WERI-Rb-1 (cell line): ENCODE measurements at regions not wholly inside any gene's neighbourhood (a gene's known extent, or its start where the extent isn't known, plus 50 kb on each side); places are given as distances from the start of the nearest gene placed in this dataset.

Experiments
- DNase-seq: peaks from one replicate; pipeline ENCODE4 v3.0.0-alpha.2; 2020
- H3K27ac ChIP-seq: fragments of 250-450 bp; sonication (Bioruptor Pico); 2 replicates; pipeline ENCODE4 v1.5.1; 2020; ENCODE audit warnings: mild to moderate bottlenecking, moderate library complexity
- H3K27me3 ChIP-seq: fragments of 250-450 bp; sonication (Bioruptor Pico); 2 replicates; pipeline ENCODE4 v1.5.1; 2021; ENCODE audit warnings: mild to moderate bottlenecking, low read depth, moderate library complexity; ENCODE audit not compliant: insufficient read depth, severe bottlenecking
- H3K36me3 ChIP-seq: fragments of 250-450 bp; sonication (Bioruptor Pico); 2 replicates; pipeline ENCODE4 v1.5.1; 2020; ENCODE audit warnings: mild to moderate bottlenecking, moderate library complexity
- H3K4me3 ChIP-seq: 2 replicates; pipeline ENCODE4 v1.5.1; 2011; ENCODE audit warnings: low read depth, mild to moderate bottlenecking, control low read depth, low read length
- H3K9me3 ChIP-seq: fragments of 250-450 bp; sonication (Bioruptor Pico); 2 replicates; pipeline ENCODE4 v1.5.1; 2021; ENCODE audit warnings: mild to moderate bottlenecking, moderate library complexity; ENCODE audit not compliant: severe bottlenecking
- TF ChIP-seq, protein P1 (sequence below): IDR thresholded peaks from 2 replicates; pipeline ENCODE4 v1.5.1; 2011; ENCODE audit warnings: low read depth, mild to moderate bottlenecking, control low read depth, inconsistent platforms, low read length

DNA sequence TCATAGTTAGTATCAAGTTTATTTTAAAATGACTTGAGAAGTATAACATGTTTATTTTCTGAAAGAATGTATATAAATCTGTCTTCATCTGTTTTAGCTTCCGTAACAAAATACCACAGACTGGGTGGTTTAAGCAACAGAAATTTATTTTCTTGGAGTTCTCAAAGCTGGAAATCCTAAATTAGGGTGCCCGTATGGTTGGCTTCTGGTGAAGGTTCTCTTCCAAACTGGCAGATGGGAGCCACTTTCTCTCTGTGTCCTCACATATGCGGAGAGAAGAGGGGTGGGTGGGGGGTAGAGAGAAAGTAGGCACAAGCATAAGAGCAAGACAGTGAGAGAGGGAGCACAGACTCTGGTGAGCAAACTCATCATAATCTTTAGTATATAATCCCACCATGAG is 142.3 kb downstream of the ZIC1 start:
- no peaks in the 10 kb centered on the region for H3K36me3 ChIP-seq
- H3K4me3 ChIP-seq: no peak overlapping the region
- TF ChIP-seq, protein P1, sequence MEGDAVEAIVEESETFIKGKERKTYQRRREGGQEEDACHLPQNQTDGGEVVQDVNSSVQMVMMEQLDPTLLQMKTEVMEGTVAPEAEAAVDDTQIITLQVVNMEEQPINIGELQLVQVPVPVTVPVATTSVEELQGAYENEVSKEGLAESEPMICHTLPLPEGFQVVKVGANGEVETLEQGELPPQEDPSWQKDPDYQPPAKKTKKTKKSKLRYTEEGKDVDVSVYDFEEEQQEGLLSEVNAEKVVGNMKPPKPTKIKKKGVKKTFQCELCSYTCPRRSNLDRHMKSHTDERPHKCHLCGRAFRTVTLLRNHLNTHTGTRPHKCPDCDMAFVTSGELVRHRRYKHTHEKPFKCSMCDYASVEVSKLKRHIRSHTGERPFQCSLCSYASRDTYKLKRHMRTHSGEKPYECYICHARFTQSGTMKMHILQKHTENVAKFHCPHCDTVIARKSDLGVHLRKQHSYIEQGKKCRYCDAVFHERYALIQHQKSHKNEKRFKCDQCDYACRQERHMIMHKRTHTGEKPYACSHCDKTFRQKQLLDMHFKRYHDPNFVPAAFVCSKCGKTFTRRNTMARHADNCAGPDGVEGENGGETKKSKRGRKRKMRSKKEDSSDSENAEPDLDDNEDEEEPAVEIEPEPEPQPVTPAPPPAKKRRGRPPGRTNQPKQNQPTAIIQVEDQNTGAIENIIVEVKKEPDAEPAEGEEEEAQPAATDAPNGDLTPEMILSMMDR: no peak
- H3K9me3 ChIP-seq: no peaks in the 10 kb centered on the region
- no peaks in the 10 kb centered on the region for H3K27me3 ChIP-seq
- no peak overlapping the region for H3K27ac ChIP-seq
- no peak for DNase-seq

DNA sequence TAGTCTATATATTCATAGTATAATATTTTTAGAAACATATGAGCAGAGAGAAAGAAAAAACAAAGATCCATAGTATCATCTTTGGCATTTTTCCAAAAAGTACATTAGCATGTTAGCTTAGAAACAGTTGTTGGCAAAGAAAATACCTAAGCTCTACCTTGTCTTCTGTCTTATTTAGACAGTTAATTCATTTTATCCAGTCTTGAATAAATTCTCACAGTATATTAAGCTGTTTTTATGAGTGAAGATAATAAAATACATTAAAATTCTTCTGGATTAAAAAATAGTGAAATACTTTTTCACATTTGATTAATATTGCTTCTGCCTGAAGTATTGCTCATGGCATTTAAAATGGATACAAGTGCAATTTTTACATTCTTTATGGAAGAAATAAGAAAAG is 145.2 kb downstream of the ZIC1 start:
- no peaks in the 10 kb centered on the region for H3K9me3 ChIP-seq
- no peak for DNase-seq
- H3K36me3 ChIP-seq: no peaks in the 10 kb centered on the region
- no peak overlapping the region for H3K4me3 ChIP-seq
- no peaks in the 10 kb centered on the region for H3K27me3 ChIP-seq
- TF ChIP-seq, protein P1: no peak
- H3K27ac ChIP-seq: no peak overlapping the region

DNA sequence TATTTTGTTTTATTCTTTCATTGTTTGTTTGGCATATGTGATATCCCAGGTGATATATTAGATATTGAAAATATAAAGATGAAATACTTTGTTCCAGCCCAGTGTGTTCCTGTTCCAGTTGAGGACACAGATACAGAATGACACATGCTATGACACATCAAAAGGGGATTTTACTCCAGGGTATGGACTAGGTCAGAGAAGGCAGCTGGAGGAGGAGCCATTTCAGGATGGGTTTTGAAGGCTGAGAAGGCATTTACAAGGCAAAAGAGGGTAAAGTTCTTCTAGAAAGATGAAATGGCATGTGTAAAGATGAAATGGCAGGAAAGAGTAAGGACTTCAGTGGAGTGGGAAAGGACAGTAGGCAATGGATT is 163.8 kb downstream of the ZIC1 start:
- no peaks in the 10 kb centered on the region for H3K36me3 ChIP-seq
- DNase-seq: no peak
- no peak overlapping the region for H3K4me3 ChIP-seq
- TF ChIP-seq, protein P1: no peak
- H3K27ac ChIP-seq: no peak overlapping the region
- H3K27me3 ChIP-seq: no peaks in the 10 kb centered on the region
- H3K9me3 ChIP-seq: no peaks in the 10 kb centered on the region

DNA sequence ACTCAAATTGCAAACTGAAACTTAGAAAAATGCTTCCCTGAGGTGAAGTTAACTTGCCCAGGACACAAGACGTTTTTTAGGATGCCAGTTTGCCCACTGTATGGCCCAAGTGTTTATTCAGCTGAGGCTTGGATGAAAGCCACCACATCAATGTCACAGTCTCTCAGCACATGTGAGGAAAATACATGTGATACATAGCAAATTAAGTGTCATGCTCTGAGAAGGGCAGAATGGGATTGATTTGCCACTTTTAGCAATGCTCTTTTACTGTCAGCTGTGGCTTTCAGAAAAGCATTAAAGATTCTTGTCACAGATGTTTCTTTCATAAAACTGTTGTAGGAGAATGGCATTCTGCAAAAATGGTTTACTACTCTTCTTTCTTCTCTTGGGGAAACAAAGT is 165.5 kb downstream of the ZIC1 start:
- no peak overlapping the region for H3K27ac ChIP-seq
- H3K9me3 ChIP-seq: no peaks in the 10 kb centered on the region
- H3K36me3 ChIP-seq: no peaks in the 10 kb centered on the region
- no peak overlapping the region for H3K4me3 ChIP-seq
- H3K27me3 ChIP-seq: no peaks in the 10 kb centered on the region
- TF ChIP-seq, protein P1: no peak
- DNase-seq: no peak

DNA sequence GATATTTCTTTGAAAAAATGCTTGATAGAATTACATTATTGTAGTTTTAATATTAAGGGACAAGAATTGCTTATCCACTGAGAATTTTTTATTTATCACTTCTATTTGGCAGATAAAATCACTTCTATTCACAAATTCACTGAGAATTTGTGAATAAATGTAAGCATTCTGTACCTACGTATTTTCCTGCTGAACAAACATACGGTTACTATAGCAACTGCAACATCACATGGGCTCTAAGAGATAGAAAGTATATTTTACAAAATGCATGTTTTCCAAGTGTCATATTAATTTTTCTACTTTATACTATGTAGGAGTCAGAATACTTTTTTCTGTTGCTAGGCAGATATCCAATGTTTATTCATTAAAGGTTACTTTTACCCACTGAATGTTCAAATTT is 166.2 kb downstream of the ZIC1 start:
- TF ChIP-seq, protein P1: no peak
- no peak for DNase-seq
- H3K27me3 ChIP-seq: no peaks in the 10 kb centered on the region
- H3K36me3 ChIP-seq: no peaks in the 10 kb centered on the region
- H3K27ac ChIP-seq: no peak overlapping the region
- H3K4me3 ChIP-seq: no peak overlapping the region
- no peaks in the 10 kb centered on the region for H3K9me3 ChIP-seq

DNA sequence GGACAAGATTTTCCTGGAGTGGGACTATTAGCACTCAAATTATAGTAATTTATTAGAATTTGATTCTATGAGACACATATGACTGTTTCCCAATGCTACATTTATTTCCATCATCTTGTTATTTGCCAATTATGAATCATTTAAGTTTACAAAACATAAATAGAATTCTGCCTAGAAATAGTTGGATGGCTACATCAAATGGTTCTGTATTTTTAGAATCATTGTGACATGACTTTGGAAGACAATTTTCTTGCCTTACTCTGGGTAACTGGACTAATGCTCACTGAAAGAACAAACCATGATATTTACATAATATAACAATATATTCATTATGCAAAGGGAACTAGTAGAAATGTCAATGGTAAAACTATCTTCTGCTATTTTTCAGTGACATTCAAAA is 173.5 kb downstream of the ZIC1 start:
- TF ChIP-seq, protein P1: no peak
- Histone ChIP-seq H3K9me3 (no peaks in the 10 kb centered on the region), H3K36me3 (no peaks in the 10 kb centered on the region), H3K4me3 (no peak overlapping the region), H3K27ac (no peak overlapping the region), H3K27me3 (no peaks in the 10 kb centered on the region)
- DNase-seq: no peak
